Left ventricle myocardium inferior (tissue), 1 donor: ENCODE measurements at regions not wholly inside any gene's neighbourhood (a gene's known extent, or its start where the extent isn't known, plus 50 kb on each side); places are given as distances from the start of the nearest gene placed in this dataset.
"Not testable (repeated sequence)": the region's sequence is repeated elsewhere in the genome, so short reads cannot be mapped to it uniquely, and the experiment has no call there.

Experiments
- DNase-seq: peaks from one replicate; pipeline ENCODE4 v3.0.0-alpha.2; 2020
- H3K27ac ChIP-seq: fragments of 200-600 bp; replicated peaks from 2 replicates; pipeline ENCODE4 v1.8.0; 2021
- H3K27me3 ChIP-seq: fragments of 200-600 bp; 2 replicates; pipeline ENCODE4 v1.8.0; 2021; ENCODE audit warnings: low read depth
- H3K36me3 ChIP-seq: fragments of 200-600 bp; 2 replicates; pipeline ENCODE4 v1.8.0; 2021
- H3K4me1 ChIP-seq: fragments of 200-600 bp; 2 replicates; pipeline ENCODE4 v1.8.0; 2021
- H3K4me3 ChIP-seq: fragments of 200-600 bp; 2 replicates; pipeline ENCODE4 v1.8.0; 2021; ENCODE audit warnings: mild to moderate bottlenecking, moderate library complexity
- H3K9me3 ChIP-seq: fragments of 200-600 bp; replicated peaks from 2 replicates; pipeline ENCODE4 v1.8.0; 2021
- intact Hi-C: fragments of 100-400 bp; cut with micrococcal nuclease; formaldehyde crosslinking; loops from one replicate; pipeline ENCODE4 v1.11.0; 2022
- TF ChIP-seq, protein P1 (sequence below): fragments of 200-600 bp; IDR thresholded peaks from 2 replicates; pipeline ENCODE4 v1.8.0; 2021; ENCODE audit warnings: antibody characterized with exemption, mild to moderate bottlenecking, borderline replicate concordance
- donor health status: DM: no; HTN: yes; CAD: no; lungs with severe emphysema.

DNA sequence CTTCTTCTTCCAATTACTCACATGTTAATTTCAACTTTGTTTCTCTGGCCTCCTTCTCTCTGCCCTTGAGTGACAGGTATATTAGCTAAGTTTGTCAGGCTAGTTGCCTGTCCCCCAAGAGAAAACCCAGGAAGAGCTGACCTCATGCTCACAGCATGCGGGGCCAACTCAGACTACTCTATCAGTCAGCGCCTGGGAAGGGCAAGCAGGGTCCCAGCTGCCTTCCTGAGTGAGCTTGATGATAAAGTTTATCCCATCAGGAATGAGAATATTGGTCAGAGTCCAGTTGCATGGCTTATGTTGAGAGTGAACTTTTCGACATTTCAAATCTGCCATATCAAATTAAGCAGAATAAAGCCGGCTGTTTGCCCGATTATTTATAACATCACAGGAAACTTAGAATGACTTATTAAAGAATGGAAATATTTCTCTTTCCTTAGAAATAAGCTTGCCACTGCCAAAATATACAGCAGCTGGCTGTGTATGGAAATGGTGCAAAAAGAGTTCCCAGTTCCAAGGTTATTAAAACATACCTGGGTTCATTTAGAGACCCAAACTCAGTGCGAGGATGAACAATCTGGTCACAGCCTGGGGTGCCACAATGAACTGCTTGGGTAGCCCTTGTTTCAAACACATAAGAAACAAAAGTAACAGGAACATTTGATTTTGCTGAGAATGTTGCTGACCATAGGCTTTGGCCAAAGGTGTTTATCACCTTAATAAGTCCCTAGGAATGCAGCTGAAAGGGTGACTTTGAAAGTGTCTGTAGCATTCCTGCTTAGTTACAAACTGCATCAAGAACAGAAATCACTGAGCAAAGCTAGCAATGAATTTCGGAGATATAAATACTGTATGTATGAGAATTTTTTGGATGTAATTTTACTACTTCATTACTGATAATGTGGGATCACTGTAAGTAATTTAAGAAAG, 1553.8 kb upstream of the FLRT2 start:
- DNase-seq = peak; percentile 41
- peak overlapping the region; percentile 1 for H3K27ac ChIP-seq
- H3K4me1 ChIP-seq = peaks cover 26% of the 10 kb centered on the region

DNA sequence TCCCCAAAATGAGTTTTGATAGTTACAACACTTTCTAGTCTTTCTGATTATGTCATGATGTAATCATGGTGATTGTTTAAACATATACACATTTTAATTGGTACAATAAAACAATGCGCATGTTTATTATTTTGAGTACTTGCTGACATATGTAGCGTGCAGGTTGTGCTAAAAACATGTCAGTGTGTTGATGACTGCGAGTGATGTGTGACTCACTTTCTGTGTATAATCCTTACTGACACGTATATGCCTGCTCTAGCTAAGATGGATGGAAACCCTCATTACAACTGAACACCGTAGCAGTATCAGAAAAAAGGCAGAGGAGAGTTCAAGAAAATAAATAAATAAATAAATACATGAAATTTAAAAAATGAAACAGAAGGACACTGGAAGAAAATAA, 1552.4 kb upstream of the FLRT2 start:
- H3K9me3 ChIP-seq = no peaks in the 10 kb centered on the region
- H3K27ac ChIP-seq = no peak overlapping the region
- no peak overlapping the region for H3K4me3 ChIP-seq
- TF ChIP-seq, protein P1, sequence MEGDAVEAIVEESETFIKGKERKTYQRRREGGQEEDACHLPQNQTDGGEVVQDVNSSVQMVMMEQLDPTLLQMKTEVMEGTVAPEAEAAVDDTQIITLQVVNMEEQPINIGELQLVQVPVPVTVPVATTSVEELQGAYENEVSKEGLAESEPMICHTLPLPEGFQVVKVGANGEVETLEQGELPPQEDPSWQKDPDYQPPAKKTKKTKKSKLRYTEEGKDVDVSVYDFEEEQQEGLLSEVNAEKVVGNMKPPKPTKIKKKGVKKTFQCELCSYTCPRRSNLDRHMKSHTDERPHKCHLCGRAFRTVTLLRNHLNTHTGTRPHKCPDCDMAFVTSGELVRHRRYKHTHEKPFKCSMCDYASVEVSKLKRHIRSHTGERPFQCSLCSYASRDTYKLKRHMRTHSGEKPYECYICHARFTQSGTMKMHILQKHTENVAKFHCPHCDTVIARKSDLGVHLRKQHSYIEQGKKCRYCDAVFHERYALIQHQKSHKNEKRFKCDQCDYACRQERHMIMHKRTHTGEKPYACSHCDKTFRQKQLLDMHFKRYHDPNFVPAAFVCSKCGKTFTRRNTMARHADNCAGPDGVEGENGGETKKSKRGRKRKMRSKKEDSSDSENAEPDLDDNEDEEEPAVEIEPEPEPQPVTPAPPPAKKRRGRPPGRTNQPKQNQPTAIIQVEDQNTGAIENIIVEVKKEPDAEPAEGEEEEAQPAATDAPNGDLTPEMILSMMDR = no peak
- intact Hi-C loops = no loop called here
- H3K36me3 ChIP-seq = no peaks in the 10 kb centered on the region
- H3K4me1 ChIP-seq = peaks cover 26% of the 10 kb centered on the region
- DNase-seq = no peak
- H3K27me3 ChIP-seq = no peaks in the 10 kb centered on the region

More for the DNA sequence above, 1553.8 kb upstream of the FLRT2 start:
- Histone ChIP-seq H3K9me3 (no peaks in the 10 kb centered on the region), H3K27me3 (no peaks in the 10 kb centered on the region), H3K36me3 (no peaks in the 10 kb centered on the region), H3K4me3 (no peak overlapping the region)
- TF ChIP-seq, protein P1 = no peak
- intact Hi-C loops = no loop called here

DNA sequence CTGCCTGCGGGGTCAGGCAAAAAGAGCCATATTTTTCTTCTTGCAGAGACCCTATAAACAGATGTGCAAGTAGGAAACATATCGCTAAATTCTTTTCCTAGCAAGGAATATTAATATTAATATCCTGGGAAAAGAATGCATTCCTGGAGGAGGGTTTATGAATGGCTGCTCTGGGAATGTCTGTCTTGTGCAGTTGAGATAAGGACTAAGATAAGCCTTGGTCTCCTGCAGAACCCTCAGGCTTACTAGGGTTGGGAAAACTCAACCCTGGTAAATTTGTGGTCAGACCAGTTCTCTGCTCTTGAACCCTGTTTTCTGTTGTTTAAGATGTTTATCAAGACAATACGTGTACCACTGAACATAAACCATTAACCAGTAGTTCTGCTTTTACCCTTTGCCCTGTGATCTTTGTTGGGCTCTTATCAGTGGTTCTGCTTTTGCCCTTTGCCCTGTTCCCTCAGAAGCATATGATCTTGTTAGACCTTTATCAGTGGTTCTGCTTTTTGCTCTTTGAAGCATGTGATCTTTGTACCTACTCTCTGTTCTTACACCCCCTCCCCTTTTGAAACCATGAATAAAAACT, 1548.2 kb upstream of the FLRT2 start:
- DNase-seq, intact Hi-C loops, H3K27ac ChIP-seq, H3K9me3 ChIP-seq, H3K4me3 ChIP-seq, H3K36me3 ChIP-seq, H3K4me1 ChIP-seq, H3K27me3 ChIP-seq: not testable (repeated sequence)

DNA sequence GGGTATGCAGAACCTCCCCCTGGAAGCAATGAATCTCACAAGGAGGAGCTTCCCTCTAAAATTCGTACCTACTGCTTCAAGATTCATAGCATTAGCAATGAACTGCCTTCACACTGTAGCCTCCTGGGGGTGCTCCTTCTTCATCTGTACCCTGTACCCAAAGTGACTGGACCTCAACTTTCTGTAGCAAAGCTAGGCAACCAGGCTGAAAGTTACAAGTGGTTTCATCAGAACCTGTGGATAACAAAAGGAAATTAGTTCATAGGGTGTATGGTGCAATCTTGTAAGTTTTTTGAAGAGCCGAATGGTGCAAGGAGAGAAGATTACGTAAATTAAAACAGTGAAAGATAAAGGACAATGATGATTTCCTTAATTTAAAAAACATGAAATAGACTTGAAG, 1541.7 kb upstream of the FLRT2 start:
- TF ChIP-seq, protein P1 = peak; percentile 12
- no peaks in the 10 kb centered on the region for H3K9me3 ChIP-seq
- no peak overlapping the region for H3K4me3 ChIP-seq
- no peak overlapping the region for H3K27ac ChIP-seq
- intact Hi-C loops = no loop called here
- no peak for DNase-seq
- H3K36me3 ChIP-seq = no peaks in the 10 kb centered on the region
- no peaks in the 10 kb centered on the region for H3K4me1 ChIP-seq
- H3K27me3 ChIP-seq = no peaks in the 10 kb centered on the region

DNA sequence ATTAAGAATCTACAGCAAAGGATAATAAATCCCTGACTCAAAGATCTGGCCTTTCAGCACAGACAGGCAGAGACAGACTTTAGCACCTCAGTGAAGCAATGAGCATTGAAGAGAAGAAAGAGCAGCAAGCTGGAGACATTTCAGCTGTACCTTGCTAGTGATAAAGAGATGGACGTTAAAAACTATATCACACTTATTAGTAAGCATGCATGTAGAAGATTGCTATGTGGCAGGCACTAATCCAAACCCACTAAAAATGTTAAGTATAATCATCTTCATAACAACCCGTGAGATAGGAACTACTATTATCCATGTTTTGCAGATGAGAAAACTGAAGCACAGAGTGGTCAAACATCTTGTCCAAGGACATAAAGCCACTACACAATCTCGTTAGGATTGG, 1538.3 kb upstream of the FLRT2 start:
- no peaks in the 10 kb centered on the region for H3K36me3 ChIP-seq
- H3K9me3 ChIP-seq = no peaks in the 10 kb centered on the region
- no peaks in the 10 kb centered on the region for H3K4me1 ChIP-seq
- no peaks in the 10 kb centered on the region for H3K27me3 ChIP-seq
- DNase-seq = no peak
- intact Hi-C loops = no loop called here
- no peak overlapping the region for H3K27ac ChIP-seq
- TF ChIP-seq, protein P1 = no peak
- H3K4me3 ChIP-seq = no peak overlapping the region

DNA sequence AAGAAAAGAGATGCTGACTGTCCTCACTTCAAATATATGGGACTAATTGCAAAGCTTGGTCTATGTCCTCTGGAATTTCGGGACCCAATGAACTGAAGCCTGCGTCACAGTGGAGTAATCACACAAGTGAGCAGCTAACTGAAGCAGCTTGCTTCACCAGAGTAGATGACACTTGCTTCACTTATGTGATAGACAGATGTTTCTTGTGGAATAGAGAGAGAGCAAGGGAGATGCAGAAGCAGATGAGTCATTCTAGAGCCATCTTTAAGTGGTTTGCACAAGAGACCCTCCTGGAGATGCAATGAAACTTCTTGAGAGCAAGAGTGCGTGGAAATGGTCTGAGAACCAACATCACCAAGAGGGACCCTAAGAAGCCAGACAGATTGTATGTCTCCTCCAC, 1537.1 kb upstream of the FLRT2 start:
- Histone ChIP-seq H3K27me3 (no peaks in the 10 kb centered on the region), H3K27ac (no peak overlapping the region), H3K4me3 (no peak overlapping the region), H3K36me3 (no peaks in the 10 kb centered on the region), H3K9me3 (no peaks in the 10 kb centered on the region), H3K4me1 (no peaks in the 10 kb centered on the region)
- intact Hi-C loops = no loop called here
- TF ChIP-seq, protein P1 = no peak
- DNase-seq = no peak
